ENCODE measurements at regions not wholly inside any gene's neighbourhood (a gene's known extent, or its start where the extent isn't known, plus 50 kb on each side); places are given as distances from the start of the nearest gene placed in this dataset.
"Not testable (repeated sequence)": the region's sequence is repeated elsewhere in the genome, so short reads cannot be mapped to it uniquely, and the experiment has no call there.

GRCh38 chr5:124902097-124902821, 155.8 kb upstream of the ZNF608 start:
- DNase-seq: no peak

GRCh38 chr5:124905256-124906130, 159.1 kb upstream of the ZNF608 start:
- no peak for DNase-seq

- DNase-seq: no peak
Measured at GRCh38 chr5:124906339-124907097, 160.1 kb upstream of the ZNF608 start.

- DNase-seq: no peak
Measured at GRCh38 chr5:124907098-124907644, 160.7 kb upstream of the ZNF608 start.

GRCh38 chr5:124908581-124909451, 162.4 kb upstream of the ZNF608 start:
- no peak for DNase-seq

- DNase-seq: no peak
Measured at GRCh38 chr5:124909734-124910133, 163.3 kb upstream of the ZNF608 start.

- no peak for DNase-seq
Measured at GRCh38 chr5:124910354-124911016, 164.0 kb upstream of the ZNF608 start.

- no peak for DNase-seq
Measured at GRCh38 chr5:124912638-124913328, 166.3 kb upstream of the ZNF608 start.

GRCh38 chr5:124913329-124913653, 166.9 kb upstream of the ZNF608 start:
- no peak for DNase-seq

- not testable (repeated sequence) for DNase-seq
Measured at GRCh38 chr5:124916313-124916712, 169.9 kb upstream of the ZNF608 start.

- DNase-seq: no peak
Measured at GRCh38 chr5:124918618-124919017, 172.2 kb upstream of the ZNF608 start.

GRCh38 chr5:124919076-124919475, 172.6 kb upstream of the ZNF608 start:
- no peak for DNase-seq

GRCh38 chr5:124919747-124920525, 173.5 kb upstream of the ZNF608 start:
- DNase-seq: no peak

- no peak for DNase-seq
Measured at GRCh38 chr5:124920909-124921666, 174.6 kb upstream of the ZNF608 start.

- DNase-seq: no peak
Measured at GRCh38 chr5:124921694-124922093, 175.3 kb upstream of the ZNF608 start.

- no peak for DNase-seq
Measured at GRCh38 chr5:124922255-124922975, 176.0 kb upstream of the ZNF608 start.

GRCh38 chr5:124923131-124923530, 176.7 kb upstream of the ZNF608 start:
- no peak for DNase-seq

- no peak for DNase-seq
Measured at GRCh38 chr5:124924729-124925128, 178.3 kb upstream of the ZNF608 start.

GRCh38 chr5:124927735-124928134, 181.3 kb upstream of the ZNF608 start:
- no peak for DNase-seq

Measured in CD4-positive, alpha-beta T cell treated with Interleukin-17A for 4 hours (primary cell).